Inferior parietal cortex (tissue), 1 donor: ENCODE measurements at regions not wholly inside any gene's neighbourhood (a gene's known extent, or its start where the extent isn't known, plus 50 kb on each side); places are given as distances from the start of the nearest gene placed in this dataset.

Experiments
- DNase-seq: peaks from one replicate; pipeline ENCODE4 v3.0.0-alpha.2; 2016; ENCODE audit errors: extremely low spot score

- no peak for DNase-seq
Observed at GRCh38 chr11:104655066-104655465, 243.2 kb downstream of the CASP12 start.

- DNase-seq = no peak
Observed at GRCh38 chr11:104654181-104654813, 244.0 kb downstream of the CASP12 start.

- no peak for DNase-seq
Observed at GRCh38 chr11:104653407-104653806, 244.9 kb downstream of the CASP12 start.

- DNase-seq = no peak
Observed at GRCh38 chr11:104652996-104653395, 245.3 kb downstream of the CASP12 start.

- no peak for DNase-seq
Observed at GRCh38 chr11:104650234-104650633, 248.0 kb downstream of the CASP12 start.

- DNase-seq = no peak
Observed at GRCh38 chr11:104649002-104649401, 249.3 kb downstream of the CASP12 start.

GRCh38 chr11:104645261-104646222 is 252.7 kb downstream of the CASP12 start:
- DNase-seq = no peak

- no peak for DNase-seq
Observed at GRCh38 chr11:104637662-104638170, 260.5 kb downstream of the CASP12 start.

- no peak for DNase-seq
Observed at GRCh38 chr11:104633226-104633625, 265.0 kb downstream of the CASP12 start.

- no peak for DNase-seq
Observed at GRCh38 chr11:104630352-104630751, 267.9 kb downstream of the CASP12 start.

- DNase-seq = no peak
Observed at GRCh38 chr11:104625246-104625645, 273.0 kb downstream of the CASP12 start.

GRCh38 chr11:104624021-104624420 is 274.2 kb downstream of the CASP12 start:
- no peak for DNase-seq

- no peak for DNase-seq
Observed at GRCh38 chr11:104623518-104623917, 274.7 kb downstream of the CASP12 start.

GRCh38 chr11:104620991-104621390 is 277.3 kb downstream of the CASP12 start:
- no peak for DNase-seq

- no peak for DNase-seq
Observed at GRCh38 chr11:104619751-104620150, 278.5 kb downstream of the CASP12 start.

GRCh38 chr11:104618954-104619353 is 279.3 kb downstream of the CASP12 start:
- peak; percentile 68 for DNase-seq

- DNase-seq = no peak
Observed at GRCh38 chr11:104614961-104615360, 283.3 kb downstream of the CASP12 start.

GRCh38 chr11:104614117-104614680 is 284.1 kb downstream of the CASP12 start:
- no peak for DNase-seq

GRCh38 chr11:104610635-104611034 is 287.6 kb downstream of the CASP12 start:
- DNase-seq = no peak

GRCh38 chr11:104609311-104610085 is 288.8 kb downstream of the CASP12 start:
- DNase-seq = peak; percentile 72

GRCh38 chr11:104602643-104603042 is 295.6 kb downstream of the CASP12 start:
- DNase-seq = no peak
